ENCODE measurements at regions not wholly inside any gene's neighbourhood (a gene's known extent, or its start where the extent isn't known, plus 50 kb on each side); places are given as distances from the start of the nearest gene placed in this dataset.

GRCh38 chr4:91826186-91826585, 477.6 kb upstream of the GRID2 start:
- TF ChIP-seq CTCF (IDR thresholded peaks at IDR 0.05) (no peak), POLR2A (IDR thresholded peaks at IDR 0.05) (no peak)

All from body of pancreas (tissue), 4 donors.